SK-N-SH (cell line): ENCODE measurements at regions not wholly inside any gene's neighbourhood (a gene's known extent, or its start where the extent isn't known, plus 50 kb on each side); places are given as distances from the start of the nearest gene placed in this dataset.

ENCODE experiments used
- CHD2 ChIP-seq: fragments of 150-350 bp; IDR thresholded peaks from 2 replicates; pipeline ENCODE4 v1.6.1; 2018; ENCODE audit warnings: low read length; ENCODE audit not compliant: partially characterized antibody
- EP300 ChIP-seq, 2 experiments: IDR thresholded peaks; 2 replicates each; pipeline versions ENCODE4 v1.4.0 to v1.6.1; 2012; ENCODE audit warnings: borderline replicate concordance in 1 of 2, low read depth in 1 of 2, low read length in 1 of 2
- EZH2phosphoT487 ChIP-seq: fragments of 200-600 bp; sonication (generic); IDR thresholded peaks from 2 replicates; pipeline ENCODE4 v1.6.1; 2017; ENCODE audit warnings: low read depth, mixed run types, mild to moderate bottlenecking, antibody characterized with exemption, moderate library complexity, borderline replicate concordance
- JUND ChIP-seq: IDR thresholded peaks from 2 replicates; pipeline ENCODE4 v1.4.0; 2012
- MXI1 ChIP-seq: IDR thresholded peaks from 2 replicates; pipeline ENCODE4 v1.6.1; 2012; ENCODE audit warnings: mild to moderate bottlenecking, low read depth, low read length, improper control_type of control experiment
- POLR2AphosphoS5 ChIP-seq: IDR thresholded peaks from 2 replicates; pipeline ENCODE4 v1.6.1; 2012; ENCODE audit warnings: low read depth, low read length
- SIN3A ChIP-seq: IDR thresholded peaks from 2 replicates; pipeline ENCODE4 v1.6.1; 2012; ENCODE audit warnings: low read depth, mild to moderate bottlenecking, low read length, moderate library complexity, borderline replicate concordance
- TAF1 ChIP-seq: IDR thresholded peaks from 2 replicates; pipeline ENCODE4 v1.6.1; 2012; ENCODE audit warnings: low read depth, mild to moderate bottlenecking, low read length, moderate library complexity, borderline replicate concordance
- YY1 ChIP-seq: IDR thresholded peaks from 2 replicates; pipeline ENCODE4 v1.4.0; 2012; ENCODE audit warnings: low read depth, mild to moderate bottlenecking
- TF ChIP-seq, protein P1 (sequence below): fragments of 200-600 bp; sonication (generic); IDR thresholded peaks from 2 replicates; pipeline ENCODE4 v1.6.1; 2017; ENCODE audit warnings: antibody characterized with exemption, mild to moderate bottlenecking, moderate library complexity
- TF ChIP-seq, protein P2 (sequence below): IDR thresholded peaks from 2 replicates; pipeline ENCODE4 v1.4.0; 2012; ENCODE audit warnings: low read depth
- TF ChIP-seq, protein P3 (sequence below): IDR thresholded peaks from 2 replicates; pipeline ENCODE4; 2012

DNA sequence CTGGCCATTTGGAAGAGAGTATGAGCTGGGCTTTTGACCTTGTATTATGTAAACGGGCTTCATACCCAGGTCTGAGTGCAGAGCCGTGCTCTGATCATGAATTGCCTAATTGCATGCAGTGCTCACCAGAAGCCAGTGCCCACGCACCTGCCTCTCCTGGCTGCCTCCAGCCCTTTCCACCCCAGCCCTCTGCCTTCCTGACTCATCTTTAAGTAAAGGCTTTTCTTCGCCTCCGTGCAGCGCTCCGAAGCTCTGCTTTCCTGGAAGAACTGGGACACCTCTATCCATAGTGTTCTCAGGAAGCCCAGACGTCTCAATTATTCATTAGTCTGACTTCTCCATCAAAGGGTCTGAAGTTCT, 413.7 kb downstream of the PTPRU start:
- TF ChIP-seq, protein P1, sequence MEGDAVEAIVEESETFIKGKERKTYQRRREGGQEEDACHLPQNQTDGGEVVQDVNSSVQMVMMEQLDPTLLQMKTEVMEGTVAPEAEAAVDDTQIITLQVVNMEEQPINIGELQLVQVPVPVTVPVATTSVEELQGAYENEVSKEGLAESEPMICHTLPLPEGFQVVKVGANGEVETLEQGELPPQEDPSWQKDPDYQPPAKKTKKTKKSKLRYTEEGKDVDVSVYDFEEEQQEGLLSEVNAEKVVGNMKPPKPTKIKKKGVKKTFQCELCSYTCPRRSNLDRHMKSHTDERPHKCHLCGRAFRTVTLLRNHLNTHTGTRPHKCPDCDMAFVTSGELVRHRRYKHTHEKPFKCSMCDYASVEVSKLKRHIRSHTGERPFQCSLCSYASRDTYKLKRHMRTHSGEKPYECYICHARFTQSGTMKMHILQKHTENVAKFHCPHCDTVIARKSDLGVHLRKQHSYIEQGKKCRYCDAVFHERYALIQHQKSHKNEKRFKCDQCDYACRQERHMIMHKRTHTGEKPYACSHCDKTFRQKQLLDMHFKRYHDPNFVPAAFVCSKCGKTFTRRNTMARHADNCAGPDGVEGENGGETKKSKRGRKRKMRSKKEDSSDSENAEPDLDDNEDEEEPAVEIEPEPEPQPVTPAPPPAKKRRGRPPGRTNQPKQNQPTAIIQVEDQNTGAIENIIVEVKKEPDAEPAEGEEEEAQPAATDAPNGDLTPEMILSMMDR: no peak
- TF ChIP-seq MXI1 (no peak), YY1 (no peak), POLR2AphosphoS5 (no peak), EP300 (IDR thresholded peaks at IDR 0.05; ENCODE audit: borderline replicate concordance in 1 of 2, low read depth in 1 of 2, low read length in 1 of 2) (no peak), EZH2phosphoT487 (no peak), TAF1 (no peak), JUND (no peak), SIN3A (no peak), CHD2 (no peak)
- TF ChIP-seq, protein P2, sequence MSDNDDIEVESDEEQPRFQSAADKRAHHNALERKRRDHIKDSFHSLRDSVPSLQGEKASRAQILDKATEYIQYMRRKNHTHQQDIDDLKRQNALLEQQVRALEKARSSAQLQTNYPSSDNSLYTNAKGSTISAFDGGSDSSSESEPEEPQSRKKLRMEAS: no peak
- TF ChIP-seq, protein P3, sequence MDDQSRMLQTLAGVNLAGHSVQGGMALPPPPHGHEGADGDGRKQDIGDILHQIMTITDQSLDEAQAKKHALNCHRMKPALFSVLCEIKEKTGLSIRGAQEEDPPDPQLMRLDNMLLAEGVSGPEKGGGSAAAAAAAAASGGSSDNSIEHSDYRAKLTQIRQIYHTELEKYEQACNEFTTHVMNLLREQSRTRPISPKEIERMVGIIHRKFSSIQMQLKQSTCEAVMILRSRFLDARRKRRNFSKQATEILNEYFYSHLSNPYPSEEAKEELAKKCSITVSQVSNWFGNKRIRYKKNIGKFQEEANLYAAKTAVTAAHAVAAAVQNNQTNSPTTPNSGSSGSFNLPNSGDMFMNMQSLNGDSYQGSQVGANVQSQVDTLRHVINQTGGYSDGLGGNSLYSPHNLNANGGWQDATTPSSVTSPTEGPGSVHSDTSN: no peak
